HG03342 (cell line): ENCODE measurements at regions not wholly inside any gene's neighbourhood (a gene's known extent, or its start where the extent isn't known, plus 50 kb on each side); places are given as distances from the start of the nearest gene placed in this dataset.
"Not testable (repeated sequence)": the region's sequence is repeated elsewhere in the genome, so short reads cannot be mapped to it uniquely, and the experiment has no call there.

Source experiments
- ATAC-seq: cut with Tn5 transposase; IDR thresholded peaks from one replicate; pipeline ENCODE4 v1.9.1; 2021; ENCODE audit warnings: mild to moderate bottlenecking, moderate library complexity; ENCODE audit not compliant: unreplicated experiment

- ATAC-seq: no peak
Observed at GRCh38 chr4:127523369-127523768, 109.4 kb upstream of the INTU start.

GRCh38 chr4:127525608-127526007 is 107.1 kb upstream of the INTU start:
- no peak for ATAC-seq

- no peak for ATAC-seq
Observed at GRCh38 chr4:127528302-127528701, 104.5 kb upstream of the INTU start.

- not testable (repeated sequence) for ATAC-seq
Observed at GRCh38 chr4:127529879-127530278, 102.9 kb upstream of the INTU start.

DNA sequence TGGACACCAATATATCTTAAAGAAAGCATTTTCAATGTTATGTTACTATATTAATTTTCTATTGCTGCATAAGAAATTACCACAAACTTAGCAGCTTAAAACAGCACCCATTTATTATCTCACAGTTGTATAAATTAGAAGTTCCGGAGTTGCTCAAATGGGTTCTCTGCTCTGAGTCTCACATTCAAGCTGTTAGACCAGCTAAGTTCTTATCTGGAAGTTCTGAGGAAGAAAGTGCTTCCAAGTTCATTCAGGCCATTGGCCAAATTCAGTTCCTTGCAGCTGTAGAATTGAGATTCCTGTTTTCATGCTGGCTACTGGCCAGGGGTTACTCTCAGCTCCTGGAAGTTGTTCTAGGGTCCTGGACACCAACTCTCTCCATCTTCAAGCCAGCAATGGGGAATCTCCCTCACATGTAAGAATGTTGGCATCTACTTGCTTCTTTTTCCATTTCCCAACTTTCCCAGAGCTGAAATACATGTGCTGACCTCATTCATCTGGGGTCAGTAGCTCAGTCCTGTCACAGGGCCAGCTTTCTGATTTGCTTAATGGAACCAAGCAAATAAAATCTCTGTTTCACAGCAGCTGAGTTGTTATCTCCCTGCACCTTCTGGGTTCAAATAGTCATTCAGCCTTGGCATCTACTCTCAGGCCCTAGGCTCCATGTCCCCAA is 99.6 kb upstream of the INTU start:
- no peak for ATAC-seq

DNA sequence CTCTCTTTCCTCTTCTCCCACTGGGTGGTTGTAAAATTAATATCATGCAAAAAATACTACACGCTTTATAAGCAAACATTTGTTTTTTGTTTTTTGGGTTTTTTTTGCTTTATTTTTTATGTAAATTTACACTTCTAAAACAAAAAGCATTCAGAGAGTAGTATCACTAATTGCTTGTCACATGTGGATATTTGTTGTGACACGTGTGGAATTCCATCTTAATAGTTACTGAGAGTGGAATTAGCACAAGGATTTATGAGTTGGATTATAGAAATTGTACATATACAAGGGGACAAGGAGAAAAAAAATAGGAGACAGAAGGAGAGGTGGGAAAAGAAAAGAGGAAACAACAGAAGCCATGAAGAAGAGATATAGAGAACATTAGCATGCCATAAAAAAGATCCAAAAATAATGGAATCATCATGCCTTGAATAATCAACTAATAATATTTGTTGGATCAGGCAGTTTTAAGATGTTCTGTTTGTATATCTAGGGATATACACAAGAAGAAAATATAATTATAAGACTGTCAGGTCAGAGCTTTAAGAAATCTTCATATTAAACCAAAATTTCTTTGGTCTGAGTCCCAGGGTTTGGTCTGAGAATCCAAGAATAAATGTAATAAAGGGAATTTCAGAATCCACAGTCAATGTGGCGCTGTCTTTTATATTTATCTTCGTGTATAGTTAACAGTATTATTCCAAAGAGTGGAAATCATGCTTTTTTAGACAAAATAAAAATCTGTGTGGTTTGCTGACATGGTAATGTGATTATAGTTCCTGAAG is 98.5 kb upstream of the INTU start:
- ATAC-seq: no peak

- no peak for ATAC-seq
Observed at GRCh38 chr4:127538016-127538415, 94.7 kb upstream of the INTU start.

DNA sequence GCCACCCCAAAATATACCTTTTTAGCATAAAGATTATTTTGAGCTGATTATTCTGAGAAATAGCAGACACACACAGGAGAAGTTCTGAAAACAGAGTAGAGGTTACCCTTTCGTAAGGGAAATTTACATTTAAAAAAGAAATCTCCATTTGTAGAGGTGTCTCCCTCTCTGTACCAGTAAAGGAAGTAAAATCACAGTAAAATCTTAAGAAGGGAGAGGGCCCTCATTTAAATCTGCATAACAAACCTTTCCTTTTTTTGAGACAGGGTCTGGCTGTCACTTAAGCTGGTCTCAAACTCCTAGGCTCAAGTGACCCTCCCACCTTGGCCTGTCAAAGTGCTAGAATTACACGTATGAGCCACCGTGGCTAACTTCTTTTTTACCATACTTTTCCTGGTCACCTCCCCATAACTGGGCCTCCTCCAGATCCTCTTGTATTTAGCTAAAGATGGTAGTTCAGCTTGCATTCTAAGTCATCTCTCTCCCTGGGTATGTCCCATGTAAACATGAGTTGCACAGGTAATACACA is 92.2 kb upstream of the INTU start:
- no peak for ATAC-seq

GRCh38 chr4:127545271-127545670 is 87.5 kb upstream of the INTU start:
- no peak for ATAC-seq

GRCh38 chr4:127548990-127549925 is 83.5 kb upstream of the INTU start:
- ATAC-seq: no peak

DNA sequence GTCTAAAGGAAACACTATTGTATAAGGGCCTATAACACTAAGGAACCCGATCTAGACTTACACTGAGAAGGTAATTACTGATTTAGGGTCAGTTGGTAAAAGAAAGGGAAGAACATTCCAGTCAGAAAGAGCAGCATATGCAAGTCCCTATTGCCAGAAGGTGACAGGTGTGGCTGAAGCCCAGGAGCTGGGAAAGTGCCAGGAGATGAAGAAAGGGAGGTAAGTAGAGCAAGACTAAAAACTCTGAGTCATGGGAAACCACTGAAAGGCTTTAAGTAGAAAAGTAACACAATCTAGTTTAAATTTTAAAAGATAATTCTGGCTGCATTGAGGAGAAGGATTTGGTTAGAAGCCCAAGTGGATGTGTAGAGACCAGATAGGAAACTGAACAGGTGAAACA is 77.7 kb upstream of the INTU start:
- no peak for ATAC-seq

DNA sequence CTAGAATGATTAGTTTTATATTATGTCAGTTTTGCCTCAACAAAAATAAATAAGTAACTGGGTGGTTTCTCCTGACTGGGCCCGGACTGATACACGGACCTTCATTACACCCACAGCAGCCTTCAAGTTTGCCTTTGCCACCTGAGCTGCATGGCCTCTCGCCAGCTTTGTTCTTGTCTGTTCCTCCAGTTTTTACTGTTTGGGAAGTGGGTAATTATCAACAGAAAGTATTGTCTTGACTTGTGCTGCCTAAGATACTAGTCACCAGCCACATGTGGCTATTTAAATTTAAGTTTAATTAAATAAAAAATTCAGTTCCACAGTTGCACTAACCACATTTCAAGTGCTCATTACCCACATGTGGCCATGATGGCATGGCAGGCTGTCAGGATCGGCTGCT is 74.7 kb upstream of the INTU start:
- ATAC-seq: no peak

DNA sequence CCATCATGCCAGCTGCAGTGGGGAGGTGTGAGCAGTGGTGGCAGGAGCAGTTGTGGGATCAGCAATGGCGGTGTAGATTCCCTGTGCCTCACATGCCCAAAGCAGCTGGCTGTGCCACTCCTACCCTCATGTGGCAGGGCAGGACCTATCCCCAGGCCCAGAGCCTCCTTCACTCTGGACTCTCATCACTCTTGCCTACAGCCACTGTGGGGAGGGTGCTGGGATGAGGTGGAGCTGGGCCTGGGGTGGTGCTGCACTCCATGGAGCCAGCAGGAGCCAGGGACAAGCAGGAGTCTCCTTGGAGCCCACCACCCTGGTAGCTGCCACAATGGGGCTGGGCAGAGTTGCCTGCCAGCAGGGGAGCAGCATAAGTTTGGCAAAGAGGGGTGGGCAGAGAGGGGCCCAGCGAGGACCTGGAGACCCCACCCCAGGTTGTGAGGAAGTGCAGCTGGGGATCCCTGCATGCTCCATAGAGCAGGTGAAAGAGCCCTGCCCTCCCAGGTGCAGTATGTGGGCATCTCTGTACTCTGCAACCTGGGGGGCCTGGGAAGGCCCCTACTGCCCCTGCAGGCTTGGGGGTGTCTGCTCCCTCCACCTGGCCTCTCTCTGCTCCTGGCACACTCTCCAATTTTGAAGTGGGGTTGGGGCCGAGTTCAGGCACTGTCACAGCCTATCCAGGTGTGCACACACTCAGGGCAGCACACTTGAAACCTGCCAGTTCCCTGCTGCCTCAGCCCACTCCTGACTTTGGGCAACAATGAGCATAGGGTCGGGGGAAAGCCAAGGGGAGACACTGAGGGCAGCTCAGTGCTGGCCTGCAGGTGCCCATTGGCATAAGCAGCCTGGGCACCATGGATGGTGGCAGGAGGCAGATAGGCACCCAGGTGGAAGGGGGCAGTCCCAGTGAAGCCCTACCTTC is 74.0 kb upstream of the INTU start:
- ATAC-seq: no peak

- ATAC-seq: no peak
Observed at GRCh38 chr4:127559981-127560380, 72.8 kb upstream of the INTU start.

- ATAC-seq: no peak
Observed at GRCh38 chr4:127560755-127561154, 72.0 kb upstream of the INTU start.

- ATAC-seq: no peak
Observed at GRCh38 chr4:127574643-127575042, 58.1 kb upstream of the INTU start.

GRCh38 chr4:127575888-127576287 is 56.9 kb upstream of the INTU start:
- no peak for ATAC-seq

GRCh38 chr4:127578491-127578890 is 54.3 kb upstream of the INTU start:
- no peak for ATAC-seq

DNA sequence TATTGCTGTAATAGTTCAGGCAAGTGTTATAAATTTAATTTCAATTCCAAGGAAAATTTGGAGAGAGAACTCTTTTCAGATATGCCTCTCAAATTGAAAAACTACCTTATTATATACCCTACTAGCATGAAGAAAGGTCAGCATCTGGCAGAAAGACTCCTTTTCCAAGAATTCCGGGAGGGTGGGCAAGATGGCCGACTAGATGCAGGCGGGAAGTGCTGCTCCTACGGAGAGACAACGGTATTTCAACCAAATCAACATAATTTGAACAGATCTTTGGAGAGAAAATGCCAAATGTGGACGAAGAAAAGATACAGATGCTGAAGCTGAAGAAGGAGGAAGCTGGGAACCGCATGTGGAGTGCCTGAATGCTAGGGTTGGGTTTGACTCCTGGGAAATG is 53.8 kb upstream of the INTU start:
- no peak for ATAC-seq

- ATAC-seq: no peak
Observed at GRCh38 chr4:127579821-127580220, 52.9 kb upstream of the INTU start.
